Stimulated activated CD4-positive, alpha-beta T cell treated with anti-CD3 and anti-CD28 coated beads, Interleukin-15, amount 100 ng/mL, for 24 hours (primary cell): ENCODE measurements at regions not wholly inside any gene's neighbourhood (a gene's known extent, or its start where the extent isn't known, plus 50 kb on each side); places are given as distances from the start of the nearest gene placed in this dataset.

ENCODE experiments used
- DNase-seq: peaks from one replicate; pipeline ENCODE4 v3.0.0-alpha.2; 2020

- no peak for DNase-seq
Observed at GRCh38 chr11:64502634-64503033, 53.1 kb upstream of the SLC22A11 start.

GRCh38 chr11:64503186-64503753 is 52.5 kb upstream of the SLC22A11 start:
- DNase-seq: no peak

GRCh38 chr11:64504999-64505398 is 50.7 kb upstream of the SLC22A11 start:
- no peak for DNase-seq
